ENCODE measurements at regions not wholly inside any gene's neighbourhood (a gene's known extent, or its start where the extent isn't known, plus 50 kb on each side); places are given as distances from the start of the nearest gene placed in this dataset.

GRCh38 chr10:92751827-92752226 is 62.1 kb downstream of the HHEX start:
- no peak for TF ChIP-seq CTCF (IDR thresholded peaks at IDR 0.05)
- no peak for TF ChIP-seq POLR2AphosphoS5 (IDR thresholded peaks at IDR 0.05)
- TF ChIP-seq EP300 (IDR thresholded peaks at IDR 0.05) = no peak
- no peak for TF ChIP-seq POLR2A (IDR thresholded peaks at IDR 0.05)
